Right cardiac atrium (tissue), 5 donors: ENCODE measurements at regions not wholly inside any gene's neighbourhood (a gene's known extent, or its start where the extent isn't known, plus 50 kb on each side); places are given as distances from the start of the nearest gene placed in this dataset.
"Not testable (repeated sequence)": the region's sequence is repeated elsewhere in the genome, so short reads cannot be mapped to it uniquely, and the experiment has no call there.

Experiments
- ATAC-seq, 2 donors: fragments of 200-7000 bp; cut with Tn5 transposase; one replicate each; pipeline versions ENCODE4 v1.8.0 to v1.9.1; 2020; ENCODE audit warnings: moderate library complexity in 2 of 2, mild to moderate bottlenecking in 1 of 2
- DNase-seq, 3 donors: peaks; one replicate each; pipeline ENCODE4 v3.0.0-alpha.2; 2020
- H3K27ac ChIP-seq: one replicate; pipeline ENCODE4 v1.5.1; 2013; ENCODE audit warnings: mild to moderate bottlenecking, low read length, control low read depth, moderate library complexity
- H3K27me3 ChIP-seq: one replicate; pipeline ENCODE4 v1.6.1; 2013; ENCODE audit not compliant: control insufficient read depth, insufficient read depth
- H3K4me1 ChIP-seq: one replicate; pipeline ENCODE4 v1.6.1; 2013; ENCODE audit warnings: low read length; ENCODE audit not compliant: control insufficient read depth, insufficient read depth
- H3K4me3 ChIP-seq: one replicate; pipeline ENCODE4 v1.5.1; 2013; ENCODE audit warnings: low read length, control low read depth
- H3K9me3 ChIP-seq: one replicate; pipeline ENCODE4 v1.6.1; 2013; ENCODE audit warnings: low read length; ENCODE audit not compliant: control insufficient read depth
- WGBS: extraction: QIAGEN DNeasy Blood & Tissue Kit; methylation state at CpG from one replicate; pipeline ENCODE4 v1.1.7; 2013; 5-methylcytosine and 5-hydroxymethylcytosine counted together
- intact Hi-C, 4 donors: fragments of 100-400 bp; cut with DNase I; formaldehyde crosslinking; loops; one replicate each; pipeline versions ENCODE4 v1.11.0 to v1.14.0; 2022 to 2023
- donor health status: healthy with polysubstance abuse.
- donor health status: DM: no; HTN: yes; CAD: no.
- donor health status: DM: no; HTN: no; CAD: no.
- donor health status: DM: no; HTN: yes; CAD: no; lungs with severe emphysema.
- donor health status: DM: yes; HTN: yes; CAD: no.

DNA sequence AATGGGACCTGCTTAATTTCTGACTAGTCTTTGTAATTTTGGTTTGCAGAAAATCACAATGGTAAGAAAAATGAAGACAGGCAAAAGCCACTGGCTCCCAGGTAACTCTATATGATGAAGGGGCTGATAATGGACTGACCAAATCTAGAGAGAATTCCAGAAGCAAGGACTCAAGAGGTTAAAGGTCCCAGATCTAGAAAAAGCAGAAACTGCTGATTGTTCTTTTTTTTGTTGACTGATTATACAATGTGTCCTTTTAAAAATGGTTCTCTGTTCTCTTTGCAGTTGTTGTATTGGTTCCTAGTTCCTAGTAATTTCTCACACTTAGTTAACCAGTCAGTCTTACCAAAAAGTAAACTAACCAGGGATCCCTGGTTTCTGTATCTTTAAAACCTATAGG is 81.4 kb downstream of the PPIAL4C start:
- ATAC-seq, intact Hi-C loops, H3K27ac ChIP-seq, H3K4me3 ChIP-seq, H3K4me1 ChIP-seq, DNase-seq, H3K9me3 ChIP-seq, H3K27me3 ChIP-seq: not testable (repeated sequence)

DNA sequence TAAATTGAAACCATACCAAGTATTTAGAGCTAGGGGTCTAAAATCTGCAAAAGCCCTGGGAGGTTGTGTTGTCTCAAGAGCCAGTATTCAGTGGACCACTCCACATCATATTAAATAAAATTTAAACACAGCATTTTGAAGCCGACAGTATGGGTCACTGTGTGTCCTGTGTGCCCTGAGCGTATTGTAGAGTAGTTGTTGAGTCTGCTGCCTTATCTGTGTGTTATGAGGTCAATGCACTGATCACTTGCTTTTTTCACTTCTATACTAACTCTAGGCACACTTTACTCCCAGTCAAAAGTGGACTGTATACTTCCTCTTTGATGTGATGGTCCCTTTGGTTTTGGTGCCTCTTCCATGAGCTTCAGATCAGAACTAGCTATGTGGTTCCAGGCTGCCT is 81.9 kb downstream of the PPIAL4C start:
- DNase-seq, H3K9me3 ChIP-seq, ATAC-seq, H3K27ac ChIP-seq, intact Hi-C loops, H3K4me3 ChIP-seq, H3K27me3 ChIP-seq, H3K4me1 ChIP-seq: not testable (repeated sequence)
- WGBS: 92% methylated on average over 2 of the region's 2 CpGs

DNA sequence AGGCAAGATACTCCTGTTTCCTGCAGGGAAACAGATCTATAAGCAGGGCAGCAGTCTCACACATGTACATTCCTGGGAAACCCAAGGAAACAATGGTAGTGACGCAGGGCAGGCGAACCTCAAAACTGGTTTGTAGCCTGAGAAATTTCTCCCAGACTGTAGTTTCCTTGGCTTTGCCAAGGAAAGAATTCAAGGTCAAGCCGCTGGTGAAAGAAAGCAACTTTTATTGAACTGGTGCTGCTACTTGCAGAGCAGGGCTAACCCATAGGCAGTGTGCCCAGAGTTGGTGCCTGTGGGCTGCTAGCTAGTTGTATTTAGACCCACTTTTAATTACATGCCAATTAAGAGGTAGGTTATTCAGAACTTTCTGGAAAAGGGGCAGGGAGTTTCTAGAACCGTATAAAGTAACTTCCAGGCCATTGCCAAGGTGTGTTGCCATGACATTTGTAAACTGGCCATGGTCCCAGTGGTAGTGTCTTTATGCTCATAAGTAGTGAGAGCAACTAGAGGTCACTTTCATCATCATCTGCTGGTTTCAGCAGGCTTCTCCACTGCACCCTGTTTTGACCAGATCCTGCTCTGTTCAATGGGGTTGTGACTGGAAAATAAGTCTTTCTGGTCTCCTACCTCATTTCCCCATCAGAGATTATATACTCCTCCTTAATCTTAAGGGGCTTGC is 89.7 kb downstream of the PPIAL4C start:
- H3K4me3 ChIP-seq, H3K27me3 ChIP-seq, DNase-seq, H3K9me3 ChIP-seq, ATAC-seq, H3K4me1 ChIP-seq, intact Hi-C loops, H3K27ac ChIP-seq: not testable (repeated sequence)
- WGBS: 67% methylated on average over 4 of the region's 4 CpGs

DNA sequence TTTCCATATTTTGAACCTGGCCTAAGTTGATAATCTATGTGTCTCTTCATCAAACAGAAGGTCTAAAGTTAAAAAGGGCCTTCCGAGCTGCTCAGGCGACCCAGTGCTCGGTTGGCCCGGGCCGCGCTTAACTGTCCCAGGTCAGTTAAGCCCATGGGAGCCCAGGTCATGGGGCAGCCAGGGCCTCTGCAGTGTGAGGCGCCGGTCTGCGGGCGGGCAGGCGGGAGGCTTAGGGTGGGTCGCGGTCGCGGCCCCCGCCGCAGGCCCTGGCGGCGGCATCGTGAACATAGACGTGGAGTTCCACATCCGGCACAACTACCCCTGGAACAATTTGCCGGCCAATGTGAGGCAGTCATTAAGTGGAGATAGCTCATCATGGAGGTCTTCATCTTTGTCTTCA is 91.3 kb downstream of the PPIAL4C start:
- H3K4me3 ChIP-seq, ATAC-seq, H3K27me3 ChIP-seq, intact Hi-C loops, H3K9me3 ChIP-seq, H3K4me1 ChIP-seq, DNase-seq, H3K27ac ChIP-seq: not testable (repeated sequence)
- 98% methylated on average over 23 of the region's 23 CpGs for WGBS

DNA sequence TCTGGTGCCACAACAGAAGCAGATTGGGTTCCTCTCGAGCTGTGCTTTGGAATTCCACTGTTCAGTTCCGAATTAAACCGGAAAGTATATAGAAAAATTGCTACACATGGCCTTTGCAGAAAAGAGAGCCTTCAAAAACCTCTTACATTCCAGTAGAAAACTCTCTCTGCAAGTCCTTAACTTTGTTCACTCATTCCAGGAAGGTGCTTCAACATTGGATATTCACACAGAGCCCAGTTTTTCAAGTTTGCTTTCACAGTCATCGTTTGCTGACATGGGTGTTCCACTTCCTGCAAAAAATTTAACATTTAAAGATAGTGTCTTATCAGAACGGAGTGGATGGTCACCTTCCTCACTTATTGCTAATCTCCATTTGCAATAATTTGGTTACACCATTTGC is 93.7 kb downstream of the PPIAL4C start:
- H3K27ac ChIP-seq, DNase-seq, H3K4me3 ChIP-seq, ATAC-seq, H3K27me3 ChIP-seq, H3K9me3 ChIP-seq, intact Hi-C loops, H3K4me1 ChIP-seq: not testable (repeated sequence)
- 64% methylated on average over 5 of the region's 5 CpGs for WGBS

DNA sequence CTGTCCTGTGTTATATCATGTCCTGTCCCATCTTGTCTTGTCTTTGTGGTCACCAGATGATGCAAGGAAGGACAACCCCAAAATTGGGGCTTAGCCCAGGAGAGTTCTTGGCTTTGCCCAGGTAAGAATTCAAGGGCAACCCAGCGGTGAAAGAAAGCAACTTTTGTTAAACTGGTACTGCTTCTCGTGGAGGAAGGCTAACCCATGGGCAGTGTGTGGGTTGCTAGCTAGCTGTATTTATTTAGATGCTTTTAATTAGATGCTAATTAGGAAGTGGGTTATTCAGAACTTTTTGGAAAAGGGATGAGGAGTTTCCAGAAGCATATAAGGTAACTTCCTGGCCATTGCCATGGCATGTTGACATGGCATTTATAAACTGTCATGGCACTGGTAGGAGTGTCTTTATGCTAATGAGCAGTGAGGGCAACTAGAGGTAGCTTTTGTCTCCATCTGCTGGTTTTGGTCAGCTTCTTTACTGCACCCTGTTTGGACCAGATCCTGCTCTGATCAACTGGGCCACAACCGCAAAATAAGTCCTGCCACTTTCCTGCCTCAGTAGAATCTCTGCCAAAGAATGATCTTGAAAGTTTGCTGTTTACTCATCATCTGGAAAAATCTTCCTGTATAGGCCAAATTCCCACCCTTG is 95.8 kb upstream of the FCGR1A start:
- intact Hi-C loops, H3K27me3 ChIP-seq, H3K9me3 ChIP-seq, H3K4me3 ChIP-seq, H3K27ac ChIP-seq, DNase-seq, H3K4me1 ChIP-seq: not testable (repeated sequence)
- no CpG with 5 or more reads among the region's 3 CpGs for WGBS
- ATAC-seq: peak; percentile 52 to 73

DNA sequence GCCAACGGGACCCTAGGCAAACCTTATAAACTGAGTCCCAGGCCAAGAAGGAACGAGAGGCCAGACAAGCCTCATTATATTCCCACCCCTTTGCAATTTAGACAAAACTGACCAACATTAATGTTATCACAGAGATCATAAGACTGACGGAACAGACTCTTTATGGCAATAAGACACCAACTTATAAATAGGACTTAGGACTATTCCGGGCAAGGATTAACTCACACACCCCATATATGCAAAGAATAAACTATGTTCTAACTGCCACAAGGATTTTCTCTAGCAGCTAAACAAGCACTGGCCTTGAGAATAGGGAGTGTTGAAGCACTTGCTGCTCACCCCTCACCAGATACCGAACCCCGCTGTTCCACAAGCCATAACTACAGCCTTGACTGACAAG is 91.1 kb upstream of the FCGR1A start:
- H3K9me3 ChIP-seq, H3K4me1 ChIP-seq, H3K27me3 ChIP-seq, H3K27ac ChIP-seq, ATAC-seq, H3K4me3 ChIP-seq, DNase-seq, intact Hi-C loops: not testable (repeated sequence)
- WGBS: 87% methylated on average over 4 of the region's 6 CpGs

DNA sequence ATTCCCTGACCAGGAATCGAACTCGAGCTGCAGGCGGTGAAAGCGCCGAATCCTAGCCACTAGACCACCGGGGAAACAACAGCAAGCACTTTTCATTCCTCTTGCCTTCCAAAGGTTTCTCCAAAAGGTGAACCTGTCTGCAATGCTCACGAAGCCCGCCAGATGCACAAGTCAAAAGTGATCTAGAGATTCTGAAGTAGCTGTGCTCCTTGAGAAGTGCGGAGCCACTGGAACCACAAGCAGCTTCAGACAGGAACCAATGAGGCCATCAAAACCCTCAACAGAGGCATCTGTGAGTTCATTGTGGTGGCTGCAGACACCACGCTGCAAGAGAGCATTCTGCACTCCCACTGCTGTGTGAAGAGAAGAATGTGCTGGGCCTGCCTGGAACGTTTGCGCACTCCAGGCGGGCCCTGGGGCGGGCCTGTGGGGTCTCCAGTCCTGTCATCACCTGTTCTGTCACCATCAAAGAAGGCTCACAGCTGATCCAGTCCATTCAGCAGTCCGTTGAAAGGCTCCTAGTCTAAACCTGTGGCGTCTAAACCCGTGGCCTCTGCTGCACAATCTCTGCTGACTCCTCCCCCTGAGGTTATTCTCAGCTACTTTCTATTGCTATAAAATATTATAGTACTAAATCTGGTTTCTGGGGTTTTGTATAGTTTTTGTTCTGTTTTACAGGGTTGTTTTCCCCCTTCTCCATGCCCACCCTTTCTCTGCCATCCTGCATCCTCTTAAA is 89.5 kb upstream of the FCGR1A start:
- H3K9me3 ChIP-seq, H3K27me3 ChIP-seq, H3K4me3 ChIP-seq, H3K27ac ChIP-seq, intact Hi-C loops, H3K4me1 ChIP-seq, ATAC-seq: not testable (repeated sequence)
- WGBS: 76% methylated on average over 14 of the region's 17 CpGs
- DNase-seq: peak in 1 of 3 donors; percentile 6

DNA sequence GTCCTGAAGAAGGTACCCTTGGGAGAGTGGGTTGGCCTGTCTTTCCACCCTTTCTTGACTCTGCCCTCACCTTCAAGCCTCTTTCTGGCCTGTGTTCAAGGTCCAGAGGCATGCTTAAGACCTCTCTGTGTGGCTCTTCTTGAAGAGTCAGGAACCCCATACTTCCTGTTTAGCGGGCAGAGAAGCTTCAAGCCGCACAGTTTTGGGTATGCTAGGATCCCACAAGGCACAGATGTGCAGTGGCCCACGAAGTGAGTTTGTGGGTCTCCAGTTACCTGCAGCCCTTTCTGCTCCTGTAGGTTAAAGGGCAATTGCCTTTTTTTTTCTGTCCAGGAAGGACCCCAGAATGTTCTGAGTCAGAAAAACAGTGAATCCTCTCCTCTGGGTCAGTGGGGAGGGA is 87.4 kb upstream of the FCGR1A start:
- ATAC-seq, DNase-seq, H3K4me3 ChIP-seq, H3K27ac ChIP-seq, H3K4me1 ChIP-seq, H3K9me3 ChIP-seq, H3K27me3 ChIP-seq, intact Hi-C loops: not testable (repeated sequence)
- 78% methylated on average over 2 of the region's 3 CpGs for WGBS

DNA sequence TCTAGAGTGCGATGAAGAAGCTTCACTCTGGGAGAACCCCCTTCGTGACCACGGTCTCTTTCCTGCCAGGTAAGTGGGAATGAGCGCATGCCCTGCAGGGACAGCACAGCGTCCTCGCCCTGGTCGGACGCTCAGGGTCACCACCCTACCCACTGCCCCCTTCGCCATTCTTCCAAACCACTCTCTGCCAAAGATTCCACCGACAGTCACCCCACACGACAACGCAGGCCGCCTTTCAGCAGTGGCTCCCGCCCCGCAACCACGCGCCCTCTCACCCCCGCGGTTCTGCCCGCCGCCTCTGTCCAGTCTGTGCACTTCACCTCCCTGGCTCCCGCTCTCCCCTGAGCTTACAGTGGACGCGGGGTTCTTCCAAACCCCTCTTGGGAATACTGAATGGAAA is 82.3 kb upstream of the FCGR1A start:
- H3K4me3 ChIP-seq, H3K9me3 ChIP-seq, ATAC-seq, intact Hi-C loops, H3K27me3 ChIP-seq, H3K4me1 ChIP-seq, H3K27ac ChIP-seq: not testable (repeated sequence)
- DNase-seq: peak in 1 of 3 donors; percentile 12
- 11% methylated on average over 18 of the region's 24 CpGs for WGBS
